Mesothelial cell of epicardium (in vitro differentiated cells): ENCODE measurements at regions not wholly inside any gene's neighbourhood (a gene's known extent, or its start where the extent isn't known, plus 50 kb on each side); places are given as distances from the start of the nearest gene placed in this dataset.
A peak's percentile ranks its signal among the peaks of the same experiment; 100 is the strongest.

ENCODE experiments used
- DNase-seq, 2 experiments: peaks; one replicate each; pipeline ENCODE4 v3.0.0; 2021; ENCODE audit warnings: low spot score in 2 of 2; ENCODE audit not compliant: unreplicated experiment in 2 of 2
- H3K27ac Mint-ChIP-seq: 2 replicates; pipeline ENCODE4 v1.8.0; 2021; ENCODE audit warnings: mixed read lengths
- H3K27me3 Mint-ChIP-seq: 2 replicates; pipeline ENCODE4 v1.8.0; 2021; ENCODE audit warnings: low read depth, mixed read lengths
- H3K36me3 Mint-ChIP-seq: 2 replicates; pipeline ENCODE4 v1.8.0; 2021; ENCODE audit warnings: mixed read lengths
- H3K4me1 Mint-ChIP-seq: 2 replicates; pipeline ENCODE4 v1.8.0; 2021; ENCODE audit warnings: mixed read lengths
- H3K4me3 Mint-ChIP-seq: 2 replicates; pipeline ENCODE4 v1.8.0; 2021; ENCODE audit warnings: mild to moderate bottlenecking, moderate library complexity, mixed read lengths
- H3K9me3 Mint-ChIP-seq: 2 replicates; pipeline ENCODE4 v1.8.0; 2021; ENCODE audit warnings: mixed read lengths
- TF ChIP-seq, protein P1 (sequence below): fragments of 200-600 bp; sonication (generic); IDR thresholded peaks from one replicate; pipeline ENCODE4 v1.5.0; 2021; ENCODE audit warnings: antibody characterized with exemption; ENCODE audit not compliant: unreplicated experiment

DNA sequence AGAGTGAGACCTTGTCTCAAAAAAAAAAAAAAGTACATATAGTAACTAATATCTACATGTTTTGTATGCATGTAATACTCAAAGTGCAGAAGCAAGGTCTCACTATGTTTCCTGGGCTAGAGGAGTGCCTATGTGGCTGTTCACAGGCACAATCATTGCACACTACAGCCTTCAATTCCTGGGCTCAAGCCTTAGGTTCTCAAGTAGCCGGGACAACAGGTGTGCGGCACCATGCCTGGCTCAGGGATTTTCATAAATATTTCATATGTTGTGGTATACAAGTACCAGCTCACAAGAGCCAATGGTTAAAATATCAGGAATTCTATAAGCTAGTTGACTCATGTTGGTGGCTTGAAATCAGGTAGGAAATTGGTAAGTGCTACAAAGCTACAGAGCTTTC, 94.8 kb downstream of the LARP7 start:
- H3K9me3 Mint-ChIP-seq, result peaks cover 4% of the 10 kb centered on the region
- H3K27ac Mint-ChIP-seq, result no peak overlapping the region
- no peak overlapping the region for H3K4me3 Mint-ChIP-seq
- no peaks in the 10 kb centered on the region for H3K4me1 Mint-ChIP-seq
- no peak for DNase-seq
- no peaks in the 10 kb centered on the region for H3K27me3 Mint-ChIP-seq
- TF ChIP-seq, protein P1, sequence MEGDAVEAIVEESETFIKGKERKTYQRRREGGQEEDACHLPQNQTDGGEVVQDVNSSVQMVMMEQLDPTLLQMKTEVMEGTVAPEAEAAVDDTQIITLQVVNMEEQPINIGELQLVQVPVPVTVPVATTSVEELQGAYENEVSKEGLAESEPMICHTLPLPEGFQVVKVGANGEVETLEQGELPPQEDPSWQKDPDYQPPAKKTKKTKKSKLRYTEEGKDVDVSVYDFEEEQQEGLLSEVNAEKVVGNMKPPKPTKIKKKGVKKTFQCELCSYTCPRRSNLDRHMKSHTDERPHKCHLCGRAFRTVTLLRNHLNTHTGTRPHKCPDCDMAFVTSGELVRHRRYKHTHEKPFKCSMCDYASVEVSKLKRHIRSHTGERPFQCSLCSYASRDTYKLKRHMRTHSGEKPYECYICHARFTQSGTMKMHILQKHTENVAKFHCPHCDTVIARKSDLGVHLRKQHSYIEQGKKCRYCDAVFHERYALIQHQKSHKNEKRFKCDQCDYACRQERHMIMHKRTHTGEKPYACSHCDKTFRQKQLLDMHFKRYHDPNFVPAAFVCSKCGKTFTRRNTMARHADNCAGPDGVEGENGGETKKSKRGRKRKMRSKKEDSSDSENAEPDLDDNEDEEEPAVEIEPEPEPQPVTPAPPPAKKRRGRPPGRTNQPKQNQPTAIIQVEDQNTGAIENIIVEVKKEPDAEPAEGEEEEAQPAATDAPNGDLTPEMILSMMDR, result no peak
- no peaks in the 10 kb centered on the region for H3K36me3 Mint-ChIP-seq

DNA sequence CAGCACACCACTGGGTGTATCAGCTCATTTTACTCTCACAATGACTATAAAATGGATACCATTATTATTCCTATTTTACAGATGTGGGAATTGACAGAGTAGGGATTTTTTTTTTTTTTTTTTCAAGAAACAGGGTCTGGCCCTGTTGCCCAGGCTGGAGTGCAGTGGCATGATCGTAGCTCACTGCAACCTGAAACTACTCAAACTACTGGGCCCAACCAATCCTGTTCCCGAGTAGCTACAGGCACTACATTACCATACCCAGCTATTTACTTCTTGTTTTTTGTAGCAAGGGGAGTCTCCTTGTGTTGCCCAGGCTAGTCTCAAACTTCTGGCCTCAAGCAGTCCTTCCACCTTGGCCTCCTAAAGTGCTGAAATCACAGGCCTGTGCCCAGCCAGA, 95.2 kb downstream of the LARP7 start:
- Mint-ChIP-seq H3K4me1 (no peaks in the 10 kb centered on the region), H3K36me3 (no peaks in the 10 kb centered on the region), H3K4me3 (no peak overlapping the region), H3K27me3 (no peaks in the 10 kb centered on the region), H3K9me3 (peaks cover 4% of the 10 kb centered on the region), H3K27ac (no peak overlapping the region)
- TF ChIP-seq, protein P1, result no peak
- DNase-seq, result no peak

DNA sequence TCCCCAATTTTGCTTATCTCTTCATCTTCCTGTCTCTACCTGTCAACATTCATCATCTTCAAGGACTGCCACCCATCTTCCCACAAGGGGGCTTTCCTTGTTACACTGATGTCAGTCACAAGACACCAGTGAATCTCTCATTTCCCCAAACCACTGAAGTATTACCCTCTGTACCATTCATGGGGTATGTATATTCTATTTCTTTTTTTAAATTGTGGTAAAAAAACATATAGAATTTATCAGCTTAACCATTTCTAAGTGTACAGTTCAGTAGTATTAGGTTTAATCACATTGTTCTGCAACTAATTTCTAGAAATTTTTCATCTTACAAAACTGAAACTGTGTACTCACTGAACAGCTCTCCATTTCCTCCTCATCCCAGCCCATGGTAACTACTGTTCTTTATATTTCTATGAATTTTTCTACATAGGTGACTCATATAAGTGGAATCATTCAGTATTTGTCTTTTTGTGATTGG, 98.6 kb downstream of the LARP7 start:
- TF ChIP-seq, protein P1, result no peak
- Mint-ChIP-seq H3K4me1 (no peaks in the 10 kb centered on the region), H3K4me3 (no peak overlapping the region), H3K9me3 (no peaks in the 10 kb centered on the region), H3K27ac (no peak overlapping the region), H3K36me3 (no peaks in the 10 kb centered on the region), H3K27me3 (no peaks in the 10 kb centered on the region)
- DNase-seq, result no peak

DNA sequence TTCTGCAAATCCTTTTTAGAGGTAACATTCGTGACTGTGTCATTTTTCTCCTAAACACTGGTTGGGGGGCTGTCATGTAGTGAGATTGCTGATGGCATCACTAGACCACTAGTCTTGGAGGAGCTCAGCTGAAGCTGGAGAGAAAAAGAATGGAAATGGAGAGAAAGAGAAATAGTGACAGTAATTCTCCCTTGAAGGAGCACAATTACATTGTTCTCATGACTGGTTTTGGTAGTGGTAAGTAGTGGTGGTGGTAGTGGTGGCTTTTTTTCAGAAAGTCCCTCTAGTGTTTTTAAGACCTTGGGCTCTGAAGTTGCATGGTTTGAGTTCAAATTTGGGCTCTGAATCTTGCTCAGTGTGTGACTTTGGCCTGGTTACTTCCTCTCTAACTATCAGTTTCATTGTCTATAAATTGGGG, 99.8 kb downstream of the LARP7 start:
- no peaks in the 10 kb centered on the region for H3K4me1 Mint-ChIP-seq
- H3K27ac Mint-ChIP-seq, result no peak overlapping the region
- H3K27me3 Mint-ChIP-seq, result no peaks in the 10 kb centered on the region
- no peaks in the 10 kb centered on the region for H3K9me3 Mint-ChIP-seq
- H3K36me3 Mint-ChIP-seq, result no peaks in the 10 kb centered on the region
- H3K4me3 Mint-ChIP-seq, result no peak overlapping the region
- DNase-seq, result no peak
- TF ChIP-seq, protein P1, result no peak

DNA sequence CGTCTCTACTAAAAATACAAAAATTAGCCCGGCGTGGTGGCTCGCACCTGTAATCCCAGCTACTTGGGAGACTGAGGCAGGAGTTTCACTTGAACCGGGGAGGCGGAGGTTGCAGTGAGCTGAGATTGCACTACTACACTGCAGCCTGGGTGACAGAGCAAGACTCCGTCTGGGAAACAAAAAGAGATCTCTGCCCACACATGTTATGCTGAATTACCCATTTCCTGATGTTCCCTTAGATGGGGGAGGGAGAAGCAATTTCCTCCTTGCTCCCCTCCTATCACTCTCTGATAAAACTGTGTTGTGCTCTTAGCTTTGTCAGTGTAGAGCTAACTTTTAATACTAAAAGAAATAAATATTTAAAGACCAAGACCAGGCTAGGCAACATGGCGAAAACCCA, 102.5 kb downstream of the LARP7 start:
- Mint-ChIP-seq H3K36me3 (no peaks in the 10 kb centered on the region), H3K9me3 (no peaks in the 10 kb centered on the region), H3K4me1 (no peaks in the 10 kb centered on the region), H3K4me3 (no peak overlapping the region), H3K27me3 (no peaks in the 10 kb centered on the region), H3K27ac (no peak overlapping the region)
- no peak for DNase-seq
- TF ChIP-seq, protein P1, result no peak

DNA sequence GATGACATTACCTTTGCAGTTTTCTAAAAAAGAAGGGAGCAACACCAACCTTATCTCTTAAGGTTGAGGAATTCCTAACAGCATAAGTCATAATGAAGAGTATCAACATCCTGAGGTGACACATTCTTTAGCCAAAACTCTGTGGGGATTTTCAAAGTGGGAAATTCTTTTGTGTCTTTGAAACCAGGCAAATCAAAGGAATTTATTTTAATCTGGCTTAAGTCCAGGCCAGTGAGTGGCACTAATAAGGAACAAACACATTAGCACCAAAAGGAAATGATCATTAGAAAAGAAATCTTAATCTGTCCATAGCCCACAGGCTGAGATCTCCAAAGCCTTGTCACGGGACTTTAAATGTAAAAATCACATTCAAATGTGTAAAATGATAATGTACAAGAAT, 110.1 kb downstream of the LARP7 start:
- H3K36me3 Mint-ChIP-seq, result no peaks in the 10 kb centered on the region
- no peaks in the 10 kb centered on the region for H3K9me3 Mint-ChIP-seq
- H3K27ac Mint-ChIP-seq, result peak overlapping the region; percentile 65
- TF ChIP-seq, protein P1, result no peak
- peaks cover 16% of the 10 kb centered on the region for H3K4me1 Mint-ChIP-seq
- no peak for DNase-seq
- H3K27me3 Mint-ChIP-seq, result no peaks in the 10 kb centered on the region
- H3K4me3 Mint-ChIP-seq, result no peak overlapping the region
